Sciatic nerve (tissue), 2 donors: ENCODE measurements at regions not wholly inside any gene's neighbourhood (a gene's known extent, or its start where the extent isn't known, plus 50 kb on each side); places are given as distances from the start of the nearest gene placed in this dataset.

ENCODE experiments used
- ATAC-seq: fragments of 200-7000 bp; cut with Tn5 transposase; one replicate; pipeline ENCODE4 v1.9.1; 2020; ENCODE audit warnings: mild to moderate bottlenecking, moderate library complexity
- DNase-seq: peaks from one replicate; pipeline ENCODE4 v3.0.0-alpha.2; 2020; ENCODE audit warnings: low spot score
- intact Hi-C: fragments of 100-400 bp; cut with DNase I; formaldehyde crosslinking; loops from one replicate; pipeline ENCODE4 v1.14.2; 2022
- donor health status: DM: no; HTN: no; CAD: no.
- donor health status: DM: no; HTN: no; CAD: no.

GRCh38 chr13:26971990-26972887 is 199.4 kb downstream of the USP12 start:
- DNase-seq (no peak), ATAC-seq (no peak)

GRCh38 chr13:26968431-26969341 is 202.9 kb downstream of the USP12 start:
- intact Hi-C loops = no loop called here
- ATAC-seq (no peak), DNase-seq (no peak)

More at GRCh38 chr13:26971990-26972887, 199.4 kb downstream of the USP12 start:
- intact Hi-C loops = no loop called here

- ATAC-seq = peak; percentile 53
- no peak for DNase-seq
- intact Hi-C loops = no loop called here
These were observed 204.2 kb downstream of the USP12 start for GRCh38 chr13:26967119-26968038.

- intact Hi-C loops = no loop called here
- ATAC-seq (no peak), DNase-seq (no peak)
These were observed 204.9 kb downstream of the USP12 start for GRCh38 chr13:26966701-26967080.

- peak; percentile 63 for DNase-seq
- intact Hi-C loops = no loop called here
- no peak for ATAC-seq
These were observed 205.5 kb downstream of the USP12 start for GRCh38 chr13:26965952-26966700.

- intact Hi-C loops = no loop called here
- no peak for ATAC-seq
- no peak for DNase-seq
These were observed 204.0 kb upstream of the GPR12 start for GRCh38 chr13:26964278-26965250.

- no peak for DNase-seq
- ATAC-seq = no peak
- intact Hi-C loops = no loop called here
These were observed 202.1 kb upstream of the GPR12 start for GRCh38 chr13:26962671-26963070.

GRCh38 chr13:26961890-26962615 is 201.5 kb upstream of the GPR12 start:
- no peak for ATAC-seq
- intact Hi-C loops = no loop called here

GRCh38 chr13:26957182-26957581 is 196.6 kb upstream of the GPR12 start:
- no peak for ATAC-seq
- intact Hi-C loops = no loop called here

More at GRCh38 chr13:26961890-26962615, 201.5 kb upstream of the GPR12 start:
- DNase-seq = no peak

GRCh38 chr13:26956522-26957142 is 196.0 kb upstream of the GPR12 start:
- ATAC-seq (no peak), DNase-seq (no peak)
- intact Hi-C loops = no loop called here

More at GRCh38 chr13:26957182-26957581, 196.6 kb upstream of the GPR12 start:
- DNase-seq = no peak

- DNase-seq = no peak
- no peak for ATAC-seq
- intact Hi-C loops = no loop called here
These were observed 194.4 kb upstream of the GPR12 start for GRCh38 chr13:26954976-26955375.

- intact Hi-C loops = no loop called here
- ATAC-seq (no peak), DNase-seq (no peak)
These were observed 192.7 kb upstream of the GPR12 start for GRCh38 chr13:26953291-26953690.

- DNase-seq (no peak), ATAC-seq (no peak)
- intact Hi-C loops = no loop called here
These were observed 192.1 kb upstream of the GPR12 start for GRCh38 chr13:26952551-26953143.

GRCh38 chr13:26951581-26952177 is 191.1 kb upstream of the GPR12 start:
- DNase-seq = no peak
- no peak for ATAC-seq
- intact Hi-C loops = no loop called here

GRCh38 chr13:26950968-26951367 is 190.4 kb upstream of the GPR12 start:
- intact Hi-C loops = no loop called here
- no peak for ATAC-seq
- DNase-seq = no peak
